ENCODE measurements at regions not wholly inside any gene's neighbourhood (a gene's known extent, or its start where the extent isn't known, plus 50 kb on each side); places are given as distances from the start of the nearest gene placed in this dataset.
A peak's percentile ranks its signal among the peaks of the same experiment; 100 is the strongest.

DNA sequence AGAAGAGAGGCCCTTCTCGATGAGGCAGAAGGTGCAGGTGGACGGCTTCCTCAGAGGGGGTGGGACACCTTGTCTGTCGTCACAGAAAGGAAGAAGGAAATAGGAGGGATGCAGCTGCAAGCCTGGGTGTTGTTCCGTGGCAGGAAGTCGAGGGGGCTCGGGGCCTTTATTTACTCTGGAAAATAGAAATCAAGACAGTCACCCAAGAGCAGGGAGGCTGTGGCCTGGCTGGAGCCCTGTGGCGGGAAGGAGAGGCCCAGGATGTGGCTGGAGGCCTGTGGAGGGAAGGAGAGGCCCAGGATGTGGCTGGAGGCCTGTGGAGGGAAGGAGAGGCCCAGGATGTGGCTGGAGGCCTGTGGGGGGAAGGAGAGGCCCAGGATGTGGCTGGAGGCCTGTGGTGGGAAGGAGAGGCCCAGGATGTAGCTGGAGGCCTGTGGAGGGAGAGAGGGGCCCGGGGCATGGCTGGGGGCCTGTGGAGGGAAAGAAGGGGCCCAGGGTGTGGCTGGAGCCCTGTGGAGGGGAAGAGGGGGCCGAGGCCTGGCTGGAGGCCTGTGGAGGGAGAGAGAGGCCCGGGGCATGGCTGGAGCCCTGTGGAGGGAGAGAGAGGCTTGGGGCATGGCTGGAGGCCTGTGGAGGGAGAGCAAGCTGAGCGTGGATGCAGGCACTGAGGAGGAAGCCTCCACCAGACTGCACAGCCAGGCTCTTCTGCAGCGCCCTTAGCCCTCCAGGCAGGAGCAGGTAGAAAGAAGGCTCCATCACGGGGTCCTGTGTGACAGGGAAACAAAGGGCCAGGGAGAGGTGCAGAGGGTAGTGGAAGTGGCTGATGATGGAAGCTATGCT lies 97.3 kb upstream of the SFMBT2 start:
- peak; percentile 10 for DNase-seq

DNA sequence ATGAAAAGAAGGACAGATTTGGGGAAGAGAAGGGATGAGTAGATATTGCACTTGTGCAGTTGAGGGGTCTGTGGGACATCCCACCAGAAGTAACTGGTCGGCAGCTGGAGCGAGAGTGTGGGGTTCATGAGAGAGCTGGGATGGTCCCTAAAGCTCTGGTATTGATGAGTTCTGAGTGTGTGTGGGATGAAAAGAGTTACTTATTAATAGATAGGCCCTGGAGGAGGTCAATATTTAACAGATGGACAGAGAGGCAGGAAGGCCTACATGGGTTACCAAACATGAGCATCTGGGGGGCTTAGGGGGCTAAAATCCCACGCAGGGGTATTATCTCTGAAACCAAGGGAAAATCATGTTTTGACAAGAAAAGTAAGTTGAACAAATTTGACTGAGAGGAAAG lies 95.7 kb upstream of the SFMBT2 start:
- no peak for DNase-seq

DNA sequence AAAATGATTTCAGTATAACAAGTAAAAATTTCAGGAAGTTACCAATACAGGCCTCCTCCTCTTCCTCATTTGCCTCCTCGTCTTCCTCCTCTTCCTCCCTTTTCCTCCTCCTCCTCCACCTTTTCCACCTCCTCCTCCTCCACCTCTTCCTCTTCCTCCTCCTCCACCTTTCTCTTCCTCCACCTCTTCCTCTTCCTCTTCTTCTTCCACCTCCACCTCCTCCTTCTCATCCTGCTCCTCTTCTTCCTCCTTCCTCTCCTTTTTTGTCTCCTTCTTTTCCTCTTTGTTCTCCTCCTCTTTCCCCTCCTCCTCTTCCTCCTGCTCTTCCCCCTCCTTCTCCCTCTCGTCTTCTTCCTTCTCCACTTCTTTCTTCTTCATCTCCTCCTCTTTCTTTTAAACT lies 94.4 kb upstream of the SFMBT2 start:
- no peak for DNase-seq

DNA sequence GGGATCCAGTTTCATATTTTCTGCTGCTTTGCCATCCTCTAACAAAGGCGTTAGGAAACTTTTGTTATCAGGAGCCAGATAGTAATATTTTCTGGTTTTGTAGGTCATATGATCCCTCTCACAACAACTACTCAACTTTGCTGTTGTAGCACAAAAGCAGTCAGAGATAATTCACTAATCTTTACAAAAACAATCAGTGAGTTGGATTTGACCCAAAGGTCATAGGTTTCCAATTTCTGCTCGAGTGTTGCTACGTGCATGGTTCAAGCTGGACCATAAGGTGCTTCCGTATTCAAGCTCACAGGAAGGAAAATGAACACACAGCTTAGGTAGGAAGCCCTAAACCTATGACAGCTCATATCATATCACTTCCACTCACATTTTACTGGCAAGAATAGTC lies 92.4 kb upstream of the SFMBT2 start:
- DNase-seq = no peak

DNA sequence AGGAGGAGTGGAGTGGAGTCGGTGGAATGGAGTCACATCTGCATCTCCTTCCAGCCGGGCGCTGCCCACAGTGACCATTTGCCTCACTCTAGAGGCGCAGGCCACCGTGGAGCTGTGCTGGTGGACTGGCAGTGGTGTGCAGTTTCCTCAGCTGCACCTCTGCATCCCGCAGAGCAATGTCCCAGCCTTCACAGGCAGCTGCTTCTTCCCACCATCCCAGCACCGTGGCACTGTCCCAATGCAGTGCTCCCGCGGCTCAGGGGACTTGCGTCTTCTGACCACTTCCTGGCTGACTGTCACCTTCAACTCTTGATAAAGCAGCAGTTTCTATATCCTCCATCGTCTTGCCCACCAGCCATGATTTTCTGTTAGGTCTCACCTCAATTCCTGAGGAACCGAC lies 90.3 kb upstream of the SFMBT2 start:
- DNase-seq = no peak

DNA sequence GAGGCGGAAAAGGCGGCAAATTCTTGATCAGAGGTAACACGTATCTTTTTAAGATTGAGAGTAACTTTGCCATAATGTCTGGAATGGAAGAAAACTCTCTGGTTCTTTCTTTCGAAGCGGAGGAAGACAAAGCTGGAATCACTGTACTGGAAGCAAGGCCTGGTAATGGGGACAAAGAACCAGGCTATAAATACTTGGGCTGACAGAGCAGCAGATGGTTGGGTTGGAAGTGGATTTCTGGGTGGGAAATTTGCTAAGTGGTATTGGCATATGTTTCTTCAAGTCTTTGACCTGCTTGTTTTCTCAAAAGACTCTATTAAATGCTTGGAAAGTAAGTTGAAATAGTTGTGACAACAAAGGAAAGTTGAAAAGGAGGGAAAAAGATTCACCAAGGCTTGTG lies 87.3 kb upstream of the SFMBT2 start:
- DNase-seq = no peak

DNA sequence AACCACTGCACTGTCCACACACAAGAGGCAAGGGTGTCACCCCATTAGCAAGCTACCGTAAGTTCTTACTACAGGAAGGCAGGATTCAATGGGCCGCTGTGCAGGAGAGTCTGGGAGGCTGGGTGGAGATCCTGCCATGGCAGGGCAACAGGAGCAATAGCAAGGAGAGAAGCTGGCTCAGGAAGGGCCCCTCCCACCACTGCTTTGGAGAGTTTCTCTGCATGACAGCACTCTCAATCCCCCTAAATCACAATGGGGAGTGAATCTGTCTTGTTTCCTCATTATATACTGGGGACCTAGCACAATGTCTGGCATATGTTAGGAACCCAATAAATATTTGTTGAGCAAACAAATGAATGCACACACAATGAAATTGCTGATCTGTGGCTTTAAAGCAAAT lies 83.2 kb upstream of the SFMBT2 start:
- DNase-seq = no peak

DNA sequence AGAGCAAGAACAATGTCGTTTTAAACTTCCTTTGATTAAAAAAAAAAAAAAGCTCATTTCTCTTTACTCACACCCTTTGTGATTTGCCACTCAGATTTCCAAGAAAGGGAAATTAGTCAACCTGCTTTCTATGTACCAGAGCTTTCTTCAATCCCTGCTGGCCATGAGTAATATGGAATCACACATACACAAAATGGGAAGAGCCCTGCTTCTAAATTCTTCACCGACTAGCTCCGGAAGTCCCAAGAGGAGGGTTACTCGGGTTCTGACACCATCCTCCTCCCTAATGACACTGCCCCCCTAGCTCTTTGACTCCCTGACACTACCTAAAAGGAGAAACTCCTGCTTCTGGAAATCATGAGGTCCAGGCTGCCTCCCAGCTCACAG lies 81.8 kb upstream of the SFMBT2 start:
- no peak for DNase-seq

DNA sequence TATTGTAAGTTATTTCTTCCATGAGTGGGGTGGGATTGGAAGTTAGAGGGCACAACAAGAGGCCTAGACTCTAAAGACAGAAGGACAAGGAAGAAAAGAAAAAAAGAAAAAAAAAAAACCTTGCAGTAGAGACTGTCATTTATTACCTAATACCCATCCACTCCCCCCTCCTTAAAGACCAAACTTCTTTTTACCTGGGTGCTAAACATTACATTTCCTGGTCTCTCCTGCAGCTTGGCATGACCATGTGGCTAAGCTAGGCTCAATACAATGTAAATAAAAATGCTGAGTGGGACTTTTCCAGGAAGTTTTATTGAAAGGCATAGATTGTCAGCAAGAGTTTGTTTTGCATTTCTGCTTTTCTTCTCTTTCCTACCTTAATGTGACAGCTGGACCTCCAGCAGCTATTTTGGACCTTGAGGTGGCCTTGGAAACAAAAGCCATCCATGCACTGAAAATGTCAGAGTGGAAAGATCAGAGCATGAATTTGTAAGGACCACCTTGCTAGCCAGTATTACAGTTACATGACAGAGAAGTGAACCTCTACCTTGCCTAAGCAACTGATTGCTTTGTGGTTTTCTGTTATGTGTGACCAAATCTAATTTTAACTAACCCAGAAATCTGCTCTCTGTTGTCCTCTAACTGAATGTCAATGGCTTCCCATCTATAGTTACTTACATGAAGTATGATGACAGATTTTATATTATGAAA lies 81.3 kb upstream of the SFMBT2 start:
- no peak for DNase-seq

DNA sequence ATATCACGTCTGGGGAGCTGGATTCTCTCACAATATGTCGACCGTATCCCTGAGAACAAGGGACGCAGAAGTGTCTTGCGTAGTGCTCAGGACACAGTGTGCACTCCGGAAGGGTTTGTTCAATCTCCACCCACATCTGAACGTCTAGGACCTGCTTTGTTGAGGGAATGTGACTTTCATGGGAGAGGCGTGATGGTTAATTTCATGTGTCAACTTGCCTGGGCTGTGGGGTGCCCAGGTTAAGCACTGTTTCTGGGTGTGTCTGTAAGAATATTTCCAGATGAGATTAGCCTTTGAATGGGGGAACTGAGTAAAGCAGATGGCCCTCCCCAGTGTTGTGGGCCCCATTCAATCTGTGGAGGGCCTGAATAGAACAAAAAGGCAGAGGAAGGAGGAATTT lies 80.4 kb upstream of the SFMBT2 start:
- DNase-seq = no peak

DNA sequence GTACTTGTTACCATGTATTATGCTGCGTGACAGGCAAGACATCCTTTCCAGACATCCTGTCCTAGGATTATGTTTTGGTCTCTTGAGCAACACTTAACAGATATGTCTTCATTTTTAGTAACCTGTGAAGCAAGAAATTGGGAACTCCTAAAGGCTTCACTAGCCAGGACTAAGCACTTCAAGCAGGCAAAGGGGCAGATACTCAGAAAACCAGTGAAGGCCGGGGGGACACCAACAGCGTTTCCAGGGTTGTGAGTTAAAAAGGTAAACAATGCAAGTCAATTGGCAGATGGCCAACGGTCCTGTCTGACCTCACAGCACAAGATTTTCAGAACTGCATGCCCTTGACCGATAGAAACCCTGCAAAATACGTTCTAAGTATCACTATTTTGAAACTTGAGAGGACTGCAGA lies 77.6 kb upstream of the SFMBT2 start:
- DNase-seq = no peak

DNA sequence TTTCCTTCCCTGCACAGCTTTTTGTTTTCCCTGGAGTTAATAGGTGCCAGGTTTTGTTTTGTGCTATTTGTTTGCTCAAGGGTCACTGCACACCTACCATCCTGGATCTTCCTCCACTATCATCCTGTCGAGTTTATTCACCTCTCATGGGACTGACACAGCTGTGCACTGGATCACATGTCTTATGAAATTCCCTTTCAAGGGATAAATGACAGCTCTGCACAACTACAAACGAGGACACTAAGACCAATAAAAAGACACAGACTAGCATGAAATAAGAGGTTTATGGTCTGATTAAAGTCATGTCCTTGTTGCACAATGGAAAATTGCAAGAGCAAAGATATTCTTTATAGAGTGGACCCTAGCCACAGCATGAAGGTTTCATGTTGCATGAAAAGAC lies 76.7 kb upstream of the SFMBT2 start:
- no peak for DNase-seq

DNA sequence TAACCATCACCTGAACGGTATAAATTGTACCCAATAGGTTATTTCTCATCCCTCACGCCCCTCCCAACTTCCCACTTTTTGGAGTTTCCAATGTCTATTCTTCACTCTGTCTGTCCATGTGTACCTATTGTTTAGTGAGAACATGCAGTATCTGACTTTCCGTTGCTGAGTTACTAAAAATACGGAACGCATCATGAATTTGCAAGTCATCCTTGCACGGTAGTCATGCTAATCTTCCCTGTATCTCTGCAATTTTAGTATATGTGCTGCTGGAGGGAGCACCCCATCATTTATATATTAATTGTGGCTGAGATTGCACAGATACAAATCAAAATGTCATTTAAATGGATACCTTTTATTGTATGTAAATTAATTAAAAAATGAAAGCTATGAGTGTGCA lies 75.7 kb upstream of the SFMBT2 start:
- no peak for DNase-seq

DNA sequence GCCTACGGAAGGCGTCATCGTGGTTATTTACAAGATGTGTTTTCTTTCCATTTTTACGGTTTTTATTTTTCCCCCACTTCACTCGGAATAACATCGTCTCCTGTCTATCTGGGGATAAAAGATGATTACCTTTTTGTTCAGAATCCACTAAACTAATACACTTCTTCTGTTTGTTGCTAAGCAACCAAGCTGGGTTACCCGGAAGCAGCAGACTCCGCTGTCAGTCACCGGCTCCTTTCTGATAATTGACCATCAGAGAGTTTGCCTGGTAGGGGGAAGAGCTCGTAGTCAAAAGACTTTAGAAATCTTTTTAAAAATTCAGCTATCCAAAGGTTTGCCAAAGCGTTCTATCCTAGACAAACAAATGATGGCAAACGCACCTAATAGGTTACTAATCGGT lies 75.0 kb upstream of the SFMBT2 start:
- no peak for DNase-seq

DNA sequence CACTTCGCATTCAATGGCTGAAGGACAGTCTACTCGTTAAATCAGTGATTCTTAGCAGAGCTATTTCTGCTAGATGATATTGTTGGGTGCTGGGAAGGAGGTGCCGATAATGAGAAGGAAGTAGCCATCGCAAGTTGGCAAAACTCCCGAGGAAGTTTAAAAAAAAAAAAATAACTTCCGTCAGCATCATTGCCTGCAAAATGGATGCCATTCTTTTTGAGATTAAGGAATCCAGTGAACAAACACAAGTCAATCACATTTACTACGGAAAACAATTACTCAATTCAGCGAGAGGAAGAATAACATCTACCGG lies 74.4 kb upstream of the SFMBT2 start:
- no peak for DNase-seq

DNA sequence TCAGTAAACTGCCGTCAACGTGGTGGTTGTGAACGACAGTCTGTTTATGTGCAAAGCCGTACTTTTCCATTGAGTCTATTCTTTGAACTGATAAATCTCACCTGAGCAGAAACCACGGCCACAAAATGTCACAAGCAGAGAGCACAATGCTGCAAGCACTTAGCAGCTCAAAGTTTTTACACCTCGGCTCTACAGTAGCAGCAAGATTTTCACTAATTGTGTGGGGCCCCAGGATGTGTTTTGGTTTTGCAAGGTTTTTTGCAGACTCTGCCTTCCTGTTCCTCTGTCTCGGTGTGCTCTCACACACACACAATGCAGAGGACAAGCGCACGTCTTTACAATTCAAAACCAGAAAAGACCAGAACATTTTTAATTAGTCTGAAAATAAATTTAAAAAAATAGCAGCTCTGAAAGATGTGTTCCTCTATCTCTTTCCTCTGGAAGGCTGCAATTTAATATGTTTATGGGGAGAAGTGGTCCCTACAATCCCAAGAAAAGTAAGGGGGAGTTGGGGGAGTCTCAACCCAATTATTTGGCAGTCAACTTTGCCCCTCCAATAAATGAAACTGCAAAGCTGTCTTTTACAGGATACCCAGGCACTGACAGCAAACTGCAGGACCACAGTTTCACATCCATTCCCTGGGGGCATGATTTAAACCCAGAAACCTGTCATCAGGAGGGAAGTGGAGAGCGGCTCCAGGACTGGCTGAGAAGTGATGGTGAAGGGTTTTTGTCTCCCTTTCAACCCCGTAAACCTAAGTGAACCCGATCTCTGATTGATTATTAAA lies 73.8 kb upstream of the SFMBT2 start:
- DNase-seq = no peak

DNA sequence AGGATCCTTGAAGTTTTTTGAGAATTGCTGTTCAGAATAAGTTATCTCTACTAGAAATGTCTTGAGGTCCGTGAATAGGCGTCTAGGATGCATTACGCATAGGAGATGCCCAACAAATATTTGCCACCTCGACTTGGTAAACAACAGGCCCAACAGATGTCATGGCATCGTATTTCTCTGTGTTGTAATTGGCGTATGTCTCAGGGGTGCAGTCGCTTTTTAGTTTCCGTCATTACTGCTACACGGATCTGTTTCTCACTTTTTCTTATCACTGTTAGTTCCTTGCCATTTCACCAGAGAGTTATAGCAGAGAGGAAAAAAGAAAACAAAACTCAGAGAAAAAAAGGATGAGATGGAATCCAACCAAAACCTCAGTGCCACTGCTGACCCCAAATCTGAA lies 73.0 kb upstream of the SFMBT2 start:
- DNase-seq = no peak

DNA sequence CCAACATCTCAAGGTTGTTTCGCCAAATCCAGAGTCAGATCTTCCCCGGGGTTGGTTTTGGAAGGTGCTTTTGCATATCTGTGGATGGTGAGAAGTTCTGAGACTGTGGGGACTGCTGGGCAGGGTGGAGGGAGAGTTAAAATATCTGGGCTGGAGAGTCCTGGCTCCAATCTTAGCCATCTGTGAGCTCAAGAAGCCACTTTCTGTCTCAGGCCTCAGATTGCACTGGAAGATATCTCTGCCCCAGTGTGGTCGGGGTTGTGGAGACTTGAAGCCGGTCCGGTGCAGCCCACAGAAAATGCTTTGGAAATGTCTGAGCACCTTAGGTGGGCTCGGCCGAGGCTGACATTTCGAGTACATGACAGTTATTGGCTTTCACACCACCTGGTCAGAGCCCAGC lies 72.2 kb upstream of the SFMBT2 start:
- no peak for DNase-seq

DNA sequence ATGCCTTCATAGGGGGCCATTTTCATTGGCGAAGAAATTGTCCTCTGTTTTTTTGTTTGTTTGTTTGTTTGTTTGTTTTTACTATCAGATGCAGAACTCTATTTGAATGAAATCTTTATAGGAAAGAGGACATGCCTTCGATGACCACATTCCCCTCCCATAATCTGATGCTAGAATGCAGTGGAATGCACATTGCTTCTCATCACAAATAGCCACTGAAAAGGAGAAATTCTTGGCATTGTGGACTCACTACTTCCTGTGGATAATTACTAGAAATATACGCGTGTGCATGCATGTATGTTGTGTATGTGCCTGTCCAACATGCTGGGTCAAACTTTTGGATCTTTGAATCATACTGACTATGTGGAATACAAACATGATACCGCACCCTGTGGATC lies 70.5 kb upstream of the SFMBT2 start:
- DNase-seq = no peak

DNA sequence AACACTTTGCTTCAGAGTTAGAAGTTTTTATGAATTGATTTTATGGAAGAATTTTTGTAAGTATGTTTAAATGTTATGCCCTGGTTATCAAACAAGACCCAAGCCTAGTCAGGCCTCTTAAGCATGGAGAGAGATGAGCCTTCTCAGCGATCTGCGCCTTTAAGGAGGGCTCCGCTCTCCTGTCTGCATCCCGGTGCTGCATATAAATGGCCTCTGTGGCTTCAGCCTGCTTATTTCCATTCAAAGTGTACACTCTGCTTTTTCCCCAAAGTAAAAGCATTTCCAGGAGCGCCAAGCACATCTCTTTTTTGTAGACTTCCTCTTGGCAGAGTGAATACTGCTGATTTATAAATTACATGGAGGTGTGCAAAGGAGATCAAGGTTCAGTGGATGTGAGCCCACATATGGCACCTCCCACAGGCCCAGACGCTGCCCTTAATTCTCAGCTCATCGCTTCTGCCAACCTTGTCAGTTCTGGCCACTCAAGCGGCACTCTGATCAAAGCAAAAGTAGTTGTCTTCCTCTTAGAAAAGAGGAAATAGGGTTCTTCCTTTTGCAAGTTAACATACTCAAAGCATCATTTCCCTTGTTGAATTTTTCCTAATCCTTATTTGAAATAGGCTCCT lies 70.0 kb upstream of the SFMBT2 start:
- no peak for DNase-seq

DNA sequence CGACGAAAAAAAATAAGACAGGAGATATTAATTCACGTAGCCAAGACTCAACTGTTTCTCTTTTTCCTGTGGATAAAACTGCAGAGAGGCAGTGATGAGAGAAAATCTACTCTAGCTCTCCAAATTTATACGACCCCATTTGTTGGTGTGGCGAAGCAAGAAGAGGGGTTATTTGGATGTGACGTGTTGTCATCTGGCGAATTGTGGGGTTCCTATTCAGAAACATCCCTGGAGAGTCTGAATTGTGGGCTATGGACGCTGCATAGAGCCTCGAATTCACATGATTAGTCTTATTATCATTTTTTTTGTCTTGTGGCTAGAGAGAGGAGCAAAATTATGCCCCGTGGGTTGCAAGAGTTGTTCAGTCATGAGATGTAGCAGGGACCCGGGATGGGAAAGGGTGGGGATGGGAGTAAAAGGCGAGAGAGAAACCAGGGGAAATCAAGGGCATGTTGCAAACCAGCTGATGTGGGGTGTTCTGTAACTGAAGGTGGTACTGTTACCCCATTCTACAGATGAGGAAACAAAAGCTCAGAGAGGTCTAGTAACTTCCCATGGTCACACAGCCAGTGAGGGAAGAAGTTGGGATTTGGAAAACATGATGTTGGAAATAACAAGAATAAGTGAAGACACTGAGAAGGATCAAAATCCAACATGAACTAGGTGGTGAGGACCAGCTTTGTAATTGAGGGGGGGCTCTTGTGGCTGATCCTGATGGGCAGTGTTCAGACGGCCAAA lies 69.2 kb upstream of the SFMBT2 start:
- no peak for DNase-seq

DNA sequence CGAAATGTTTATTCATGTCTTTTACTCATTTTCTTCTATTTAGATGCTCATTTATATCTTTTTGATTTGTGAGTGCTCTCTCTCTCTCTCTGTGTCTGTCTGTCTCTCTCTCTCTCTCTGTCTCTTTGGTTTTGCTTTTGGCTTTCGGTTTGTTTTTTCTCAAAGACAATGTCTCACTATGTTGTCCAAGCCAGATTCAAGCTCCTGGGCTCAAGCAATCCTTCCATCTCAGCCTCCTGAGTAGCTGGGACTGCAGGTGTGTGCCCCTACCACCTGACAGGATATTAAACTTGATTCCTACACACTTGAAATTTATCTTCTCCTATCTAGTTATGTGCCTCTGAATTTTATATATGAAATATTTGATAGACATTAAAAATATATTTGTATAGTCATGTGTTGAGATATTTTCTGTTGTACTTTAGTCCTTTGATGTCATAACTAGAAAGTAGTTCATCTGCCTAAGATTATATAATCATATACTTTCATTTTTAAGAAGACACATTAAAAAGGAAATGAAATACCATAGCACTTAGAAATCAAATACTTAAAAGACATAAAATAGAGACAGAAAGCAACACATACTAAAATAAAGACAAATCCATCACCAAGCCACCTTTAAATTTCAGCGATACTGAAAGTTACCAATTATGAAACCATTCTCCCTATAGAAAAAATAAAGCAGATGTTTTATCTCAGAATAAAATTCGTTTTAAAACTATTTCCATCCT lies 68.1 kb upstream of the SFMBT2 start:
- DNase-seq = no peak

Measured in activated gamma-delta T cell (primary cell).